Esophagus squamous epithelium (tissue), 4 donors: ENCODE measurements at regions not wholly inside any gene's neighbourhood (a gene's known extent, or its start where the extent isn't known, plus 50 kb on each side); places are given as distances from the start of the nearest gene placed in this dataset.

ENCODE experiments used
- CTCF ChIP-seq, 6 experiments: fragments of 450-650 bp in 4 of 6; fragments of 200-600 bp in 2 of 6; sonication (generic) in 2 of 6; IDR thresholded peaks; one replicate each; pipeline ENCODE4 v1.5.1; 2016 to 2019; ENCODE audit warnings: antibody characterized with exemption in 6 of 6, mild to moderate bottlenecking in 4 of 6, moderate library complexity in 4 of 6
- POLR2A ChIP-seq, 4 donors: fragments of 450-650 bp; IDR thresholded peaks; one replicate each; pipeline ENCODE4 v1.6.1; 2017; ENCODE audit warnings: antibody characterized with exemption in 4 of 4, mild to moderate bottlenecking in 4 of 4, moderate library complexity in 3 of 4

GRCh38 chr12:13336216-13336615, 139.7 kb downstream of the EMP1 start:
- TF ChIP-seq CTCF (IDR thresholded peaks at IDR 0.05) (no peak), POLR2A (IDR thresholded peaks at IDR 0.05) (no peak)
